T-helper 17 cell (primary cell): ENCODE measurements at regions not wholly inside any gene's neighbourhood (a gene's known extent, or its start where the extent isn't known, plus 50 kb on each side); places are given as distances from the start of the nearest gene placed in this dataset.

Experiments
- ATAC-seq: fragments of 150-1000 bp; cut with Tn5 transposase; 2 replicates; pipeline ENCODE4 v1.10.0; 2021; ENCODE audit warnings: mild to moderate bottlenecking, moderate library complexity
- DNase-seq, 3 donors: peaks; one replicate each; pipeline versions ENCODE4 v3.0.0 to v3.0.0-alpha.2; 2020 to 2021
- H3K9me3 ChIP-seq: one replicate; pipeline ENCODE4 v1.7.0; 2013; ENCODE audit warnings: low read length, mild to moderate bottlenecking; ENCODE audit not compliant: control insufficient read depth, poor library complexity, severe bottlenecking
- H3K27ac Mint-ChIP-seq: one replicate; pipeline ENCODE4 v1.8.0; 2022; ENCODE audit warnings: mild to moderate bottlenecking, moderate library complexity, mixed read lengths
- H3K27me3 Mint-ChIP-seq: one replicate; pipeline ENCODE4 v1.8.0; 2022; ENCODE audit warnings: mixed read lengths
- H3K36me3 Mint-ChIP-seq: one replicate; pipeline ENCODE4 v1.8.0; 2022; ENCODE audit warnings: low read depth, mixed read lengths
- H3K4me1 Mint-ChIP-seq: one replicate; pipeline ENCODE4 v1.8.0; 2022; ENCODE audit warnings: mild to moderate bottlenecking, mixed read lengths
- H3K4me3 Mint-ChIP-seq: one replicate; pipeline ENCODE4 v1.8.0; 2022; ENCODE audit warnings: mild to moderate bottlenecking, moderate library complexity, mixed read lengths

DNA sequence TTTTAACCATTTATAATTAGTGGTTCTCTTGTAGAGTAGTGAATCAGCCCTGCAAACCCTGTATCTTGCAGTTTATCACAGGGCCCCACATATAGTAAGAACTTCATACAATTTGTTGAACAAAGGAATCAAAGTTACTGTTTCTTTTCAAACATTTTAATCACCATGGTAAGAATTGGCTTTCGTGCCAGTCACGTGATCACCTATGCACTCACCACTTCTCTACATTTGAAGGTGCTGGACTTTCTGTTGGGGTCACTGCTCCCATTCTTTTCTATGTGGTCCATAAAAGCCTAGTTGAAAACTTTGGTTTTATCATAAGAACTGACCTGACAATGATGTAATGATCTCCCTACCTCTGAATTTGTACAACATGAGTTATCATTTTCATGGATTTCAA lies 426.4 kb upstream of the CPEB2 start:
- ATAC-seq (no peak), DNase-seq (no peak)
- no peaks in the 10 kb centered on the region for H3K27me3 Mint-ChIP-seq
- no peaks in the 10 kb centered on the region for H3K36me3 Mint-ChIP-seq
- no peak overlapping the region for H3K27ac Mint-ChIP-seq
- no peak overlapping the region for H3K4me3 Mint-ChIP-seq
- no peaks in the 10 kb centered on the region for H3K4me1 Mint-ChIP-seq
- no peaks in the 10 kb centered on the region for H3K9me3 ChIP-seq

- no peak for ATAC-seq
- no peaks in the 10 kb centered on the region for H3K4me1 Mint-ChIP-seq
- no peaks in the 10 kb centered on the region for H3K36me3 Mint-ChIP-seq
- no peaks in the 10 kb centered on the region for H3K27me3 Mint-ChIP-seq
- no peak for DNase-seq
- no peaks in the 10 kb centered on the region for H3K9me3 ChIP-seq
- no peak overlapping the region for H3K27ac Mint-ChIP-seq
- no peak overlapping the region for H3K4me3 Mint-ChIP-seq
Observed at GRCh38 chr4:14580061-14580460, 422.2 kb upstream of the CPEB2 start.

- no peak overlapping the region for H3K4me3 Mint-ChIP-seq
- no peaks in the 10 kb centered on the region for H3K36me3 Mint-ChIP-seq
- no peaks in the 10 kb centered on the region for H3K9me3 ChIP-seq
- no peaks in the 10 kb centered on the region for H3K27me3 Mint-ChIP-seq
- no peak for ATAC-seq
- no peak overlapping the region for H3K27ac Mint-ChIP-seq
- no peak for DNase-seq
- H3K4me1 Mint-ChIP-seq, result no peaks in the 10 kb centered on the region
Observed at GRCh38 chr4:14581741-14582140, 420.5 kb upstream of the CPEB2 start.

GRCh38 chr4:14582677-14583076 lies 419.6 kb upstream of the CPEB2 start:
- H3K27ac Mint-ChIP-seq, result no peak overlapping the region
- no peak for DNase-seq
- no peak for ATAC-seq

DNA sequence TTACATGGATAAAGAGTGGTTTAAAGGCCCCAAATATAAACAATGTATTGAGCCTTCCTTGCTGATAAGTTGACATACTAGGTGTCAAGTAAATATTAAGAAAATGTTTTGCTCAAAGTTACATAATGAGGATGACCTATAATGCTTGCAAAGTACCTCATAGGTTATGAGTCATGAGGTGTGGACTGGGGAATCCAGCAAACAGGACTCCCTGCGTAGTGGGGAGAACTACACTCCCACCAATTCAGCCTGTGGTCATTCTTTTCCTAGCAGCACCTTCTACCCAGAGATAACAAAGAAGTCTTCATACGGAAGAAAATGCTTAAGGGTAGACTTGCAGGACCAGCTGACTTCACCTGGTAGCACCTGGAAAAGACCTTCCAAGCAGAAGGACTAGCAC lies 418.9 kb upstream of the CPEB2 start:
- DNase-seq (no peak), ATAC-seq (no peak)
- Mint-ChIP-seq H3K27me3 (no peaks in the 10 kb centered on the region), H3K36me3 (no peaks in the 10 kb centered on the region), H3K4me1 (no peaks in the 10 kb centered on the region), H3K27ac (no peak overlapping the region), H3K4me3 (no peak overlapping the region)
- H3K9me3 ChIP-seq, result no peaks in the 10 kb centered on the region

More at GRCh38 chr4:14582677-14583076, 419.6 kb upstream of the CPEB2 start:
- no peaks in the 10 kb centered on the region for H3K9me3 ChIP-seq
- Mint-ChIP-seq H3K27me3 (no peaks in the 10 kb centered on the region), H3K4me1 (no peaks in the 10 kb centered on the region), H3K4me3 (no peak overlapping the region), H3K36me3 (no peaks in the 10 kb centered on the region)

- no peak for ATAC-seq
- no peaks in the 10 kb centered on the region for H3K27me3 Mint-ChIP-seq
- no peaks in the 10 kb centered on the region for H3K4me1 Mint-ChIP-seq
- H3K4me3 Mint-ChIP-seq, result no peak overlapping the region
- H3K36me3 Mint-ChIP-seq, result no peaks in the 10 kb centered on the region
- DNase-seq, result no peak
- H3K9me3 ChIP-seq, result no peaks in the 10 kb centered on the region
- H3K27ac Mint-ChIP-seq, result no peak overlapping the region
Observed at GRCh38 chr4:14583752-14584151, 418.5 kb upstream of the CPEB2 start.

- no peak for ATAC-seq
- Mint-ChIP-seq H3K27ac (no peak overlapping the region), H3K4me1 (no peaks in the 10 kb centered on the region), H3K4me3 (no peak overlapping the region), H3K36me3 (no peaks in the 10 kb centered on the region), H3K27me3 (no peaks in the 10 kb centered on the region)
- H3K9me3 ChIP-seq, result no peaks in the 10 kb centered on the region
- DNase-seq, result no peak
Observed at GRCh38 chr4:14592950-14593349, 409.3 kb upstream of the CPEB2 start.

GRCh38 chr4:14596028-14596427 lies 406.3 kb upstream of the CPEB2 start:
- DNase-seq, result no peak
- no peaks in the 10 kb centered on the region for H3K9me3 ChIP-seq
- Mint-ChIP-seq H3K4me1 (no peaks in the 10 kb centered on the region), H3K27ac (no peak overlapping the region), H3K4me3 (no peak overlapping the region), H3K27me3 (no peaks in the 10 kb centered on the region), H3K36me3 (no peaks in the 10 kb centered on the region)
- ATAC-seq, result no peak

DNA sequence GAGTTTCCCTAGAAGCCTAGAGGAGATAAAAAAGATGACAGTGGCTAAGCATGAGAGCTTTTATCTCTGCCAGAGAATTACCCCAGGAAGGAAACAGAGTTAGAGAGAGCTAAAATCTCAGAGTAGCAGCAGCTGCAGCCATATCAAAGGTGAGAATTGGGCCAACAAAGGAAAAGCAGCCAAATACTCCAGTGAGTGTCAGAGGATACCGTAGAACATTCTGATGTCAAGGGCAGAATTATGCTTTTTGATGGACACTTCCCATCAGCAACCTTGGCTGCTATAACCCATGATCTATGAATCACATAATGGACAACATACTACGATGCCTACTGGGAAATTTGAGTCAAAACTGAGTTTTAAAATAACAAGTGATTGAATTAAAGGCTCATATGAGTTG lies 405.8 kb upstream of the CPEB2 start:
- DNase-seq (no peak), ATAC-seq (no peak)
- no peak overlapping the region for H3K27ac Mint-ChIP-seq
- H3K4me3 Mint-ChIP-seq, result no peak overlapping the region
- no peaks in the 10 kb centered on the region for H3K9me3 ChIP-seq
- H3K27me3 Mint-ChIP-seq, result no peaks in the 10 kb centered on the region
- H3K36me3 Mint-ChIP-seq, result no peaks in the 10 kb centered on the region
- H3K4me1 Mint-ChIP-seq, result no peaks in the 10 kb centered on the region

DNA sequence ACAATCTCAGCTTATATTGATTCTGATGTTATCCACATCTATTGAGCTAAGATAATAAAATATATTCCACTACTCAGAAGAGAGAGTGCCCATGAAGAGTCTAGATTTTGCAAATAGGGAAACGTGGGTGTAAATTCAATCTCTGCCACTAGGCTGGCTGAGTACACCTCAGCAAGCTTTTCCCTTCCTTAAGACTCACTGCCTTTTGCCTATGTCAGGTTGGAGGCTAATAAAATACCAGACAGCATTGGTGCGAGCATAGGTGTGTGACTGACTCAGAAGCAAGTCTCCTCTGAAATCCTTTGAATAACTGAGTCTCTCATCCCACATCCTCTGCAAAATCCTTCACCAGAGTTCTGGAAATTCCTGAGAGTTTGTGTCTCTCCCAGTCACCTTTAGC lies 405.4 kb upstream of the CPEB2 start:
- ATAC-seq, result no peak
- Mint-ChIP-seq H3K4me1 (no peaks in the 10 kb centered on the region), H3K4me3 (no peak overlapping the region), H3K27me3 (no peaks in the 10 kb centered on the region), H3K27ac (no peak overlapping the region), H3K36me3 (no peaks in the 10 kb centered on the region)
- no peaks in the 10 kb centered on the region for H3K9me3 ChIP-seq
- DNase-seq, result no peak

- no peaks in the 10 kb centered on the region for H3K36me3 Mint-ChIP-seq
- no peaks in the 10 kb centered on the region for H3K27me3 Mint-ChIP-seq
- ATAC-seq (no peak), DNase-seq (no peak)
- no peak overlapping the region for H3K27ac Mint-ChIP-seq
- no peak overlapping the region for H3K4me3 Mint-ChIP-seq
- H3K4me1 Mint-ChIP-seq, result no peaks in the 10 kb centered on the region
- H3K9me3 ChIP-seq, result no peaks in the 10 kb centered on the region
Observed at GRCh38 chr4:14602206-14602605, 400.1 kb upstream of the CPEB2 start.

DNA sequence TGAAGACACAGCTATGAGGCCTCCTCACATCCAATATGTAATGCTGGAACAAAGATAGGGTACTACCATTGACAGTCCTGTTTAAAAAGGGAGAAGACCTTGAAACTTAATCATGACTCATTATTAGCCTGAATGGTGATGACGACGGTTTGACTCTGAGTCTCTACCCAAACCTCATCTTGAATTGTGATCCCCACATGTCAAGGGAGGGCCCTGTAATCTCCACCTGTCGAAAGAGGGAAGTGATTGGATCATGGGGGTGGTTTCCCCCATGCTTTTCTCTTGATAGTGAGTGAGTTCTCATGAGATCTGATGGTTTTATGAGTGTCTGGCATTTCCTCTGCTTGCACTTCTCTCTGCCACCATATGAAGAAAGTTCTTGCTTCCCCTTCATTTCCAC lies 395.3 kb upstream of the CPEB2 start:
- H3K36me3 Mint-ChIP-seq, result peaks cover 2% of the 10 kb centered on the region

DNA sequence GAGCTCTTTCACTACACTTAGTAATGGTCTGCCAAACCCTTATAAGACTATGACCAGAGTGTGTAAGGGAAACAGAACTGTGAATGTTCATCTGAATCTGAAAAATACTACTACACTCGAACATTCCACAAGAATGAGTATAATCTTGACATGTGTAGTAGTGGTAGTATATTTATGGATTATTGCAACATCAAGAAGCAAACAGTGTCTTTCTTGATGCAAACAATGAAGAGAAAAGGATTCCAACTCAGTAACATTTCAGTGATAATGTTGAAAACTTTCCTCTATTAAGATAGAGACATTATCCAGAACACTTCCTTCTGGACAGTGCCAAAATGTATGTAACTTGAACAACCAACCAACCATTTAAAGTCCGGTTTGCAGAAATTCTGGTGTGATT lies 394.7 kb upstream of the CPEB2 start:
- no peak for ATAC-seq
- H3K27ac Mint-ChIP-seq, result no peak overlapping the region
- no peaks in the 10 kb centered on the region for H3K27me3 Mint-ChIP-seq
- no peaks in the 10 kb centered on the region for H3K4me1 Mint-ChIP-seq
- no peak for DNase-seq
- peaks cover 2% of the 10 kb centered on the region for H3K36me3 Mint-ChIP-seq
- H3K4me3 Mint-ChIP-seq, result no peak overlapping the region
- H3K9me3 ChIP-seq, result no peaks in the 10 kb centered on the region

More for the DNA sequence above, 395.3 kb upstream of the CPEB2 start:
- Mint-ChIP-seq H3K27me3 (no peaks in the 10 kb centered on the region), H3K4me3 (no peak overlapping the region), H3K4me1 (no peaks in the 10 kb centered on the region), H3K27ac (no peak overlapping the region)
- no peak for ATAC-seq
- DNase-seq, result no peak
- no peaks in the 10 kb centered on the region for H3K9me3 ChIP-seq

GRCh38 chr4:14608630-14609029 lies 393.7 kb upstream of the CPEB2 start:
- DNase-seq (no peak), ATAC-seq (no peak)
- Mint-ChIP-seq H3K27me3 (no peaks in the 10 kb centered on the region), H3K36me3 (peaks cover 2% of the 10 kb centered on the region), H3K27ac (no peak overlapping the region), H3K4me1 (no peaks in the 10 kb centered on the region), H3K4me3 (no peak overlapping the region)
- H3K9me3 ChIP-seq, result no peaks in the 10 kb centered on the region

- Mint-ChIP-seq H3K36me3 (no peaks in the 10 kb centered on the region), H3K4me1 (no peaks in the 10 kb centered on the region), H3K27me3 (no peaks in the 10 kb centered on the region), H3K27ac (no peak overlapping the region), H3K4me3 (no peak overlapping the region)
- DNase-seq, result no peak
- no peak for ATAC-seq
- no peaks in the 10 kb centered on the region for H3K9me3 ChIP-seq
Observed at GRCh38 chr4:14614840-14615239, 387.4 kb upstream of the CPEB2 start.
